ENCODE measurements at regions not wholly inside any gene's neighbourhood (a gene's known extent, or its start where the extent isn't known, plus 50 kb on each side); places are given as distances from the start of the nearest gene placed in this dataset.

GRCh38 chr2:7726989-7727388 lies 809.8 kb downstream of the RNF144A start:
- H3K4me1 Mint-ChIP-seq (ENCODE audit: low read depth): peaks cover 45% of the 10 kb centered on the region

DNA sequence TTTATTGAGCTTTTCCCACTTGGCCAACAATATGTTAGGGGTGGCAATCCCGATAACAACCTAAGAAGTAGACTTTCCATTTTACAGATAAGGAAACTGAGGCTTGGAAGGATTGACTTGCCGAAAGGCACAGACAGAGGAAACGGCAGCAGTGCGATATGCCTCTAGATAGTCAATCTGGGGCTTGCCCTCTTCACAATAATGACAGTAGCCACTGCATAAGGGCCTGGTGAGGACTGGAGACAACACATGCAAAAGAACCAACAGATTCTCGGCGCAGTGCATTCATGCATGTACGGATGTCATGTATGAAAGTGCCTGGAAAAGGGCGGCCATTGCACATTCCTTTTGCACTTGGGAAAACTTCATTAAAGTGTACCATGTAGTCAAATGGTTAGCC lies 811.2 kb downstream of the RNF144A start:
- Mint-ChIP-seq H3K27ac (peak overlapping the region; percentile 90), H3K9me3 (no peaks in the 10 kb centered on the region), H3K4me1 (ENCODE audit: low read depth) (peaks cover 52% of the 10 kb centered on the region), H3K36me3 (ENCODE audit: low read depth) (peaks cover 65% of the 10 kb centered on the region), H3K4me3 (peak overlapping the region; percentile 81), H3K27me3 (no peaks in the 10 kb centered on the region)
- ATAC-seq (no peak), DNase-seq (peak; percentile 29)
- intact Hi-C loops (cut with micrococcal nuclease): loop anchor here (5.0 to 10.0 kb wide), 3 partner anchors 56 to 956 kb away; partner anchors contain the start of gene ID2
- ChIA-PET CTCF (interaction anchor here (1.0 to 5.1 kb wide), 3 partner anchors 12 to 666 kb away, joined by 3 to 27 read pairs (median 3); no protein-coding TSS in a partner anchor), POLR2A (interaction anchor here (0.6 to 6.4 kb wide), 16 partner anchors 11 to 954 kb away, joined by 3 to 37 read pairs (median 3); partner anchors contain the start of gene ID2)
- TF ChIP-seq CTCF (IDR thresholded peaks at IDR 0.05): no peak

More at GRCh38 chr2:7726989-7727388, 809.8 kb downstream of the RNF144A start:
- POLR2A ChIA-PET: interaction anchor here (0.8 to 6.4 kb wide), 18 partner anchors 12 to 958 kb away, joined by 3 to 37 read pairs (median 7); partner anchors contain the start of gene ID2
- ATAC-seq (peak; percentile 13), DNase-seq (peak; percentile 30)
- TF ChIP-seq CTCF (IDR thresholded peaks at IDR 0.05): no peak
- H3K9me3 Mint-ChIP-seq: no peaks in the 10 kb centered on the region
- H3K27ac Mint-ChIP-seq: peak overlapping the region; percentile 90
- CTCF ChIA-PET: interaction anchor here (3.6 to 5.1 kb wide), 3 partner anchors 55 to 300 kb away, joined by 16 to 29 read pairs (median 27); no protein-coding TSS in a partner anchor
- peak overlapping the region; percentile 81 for H3K4me3 Mint-ChIP-seq
- intact Hi-C loops (cut with micrococcal nuclease): loop anchor here (5.0 to 10.0 kb wide), 3 partner anchors 55 to 958 kb away; partner anchors contain the start of gene ID2
- peaks cover 56% of the 10 kb centered on the region for H3K36me3 Mint-ChIP-seq (ENCODE audit: low read depth)
- no peaks in the 10 kb centered on the region for H3K27me3 Mint-ChIP-seq

- intact Hi-C loops (cut with micrococcal nuclease): no loop called here
- Mint-ChIP-seq H3K9me3 (no peaks in the 10 kb centered on the region), H3K27me3 (no peaks in the 10 kb centered on the region), H3K4me1 (ENCODE audit: low read depth) (peaks cover 45% of the 10 kb centered on the region), H3K36me3 (ENCODE audit: low read depth) (peaks cover 73% of the 10 kb centered on the region), H3K27ac (peak overlapping the region; percentile 90), H3K4me3 (peak overlapping the region; percentile 81)
- CTCF ChIA-PET: interaction anchor here (0.6 to 1.7 kb wide), 4 partner anchors 9 to 59 kb away, joined by 3 to 9 read pairs (median 4); no protein-coding TSS in a partner anchor
- no peak for TF ChIP-seq CTCF (IDR thresholded peaks at IDR 0.05)
- peak; percentile 67 for DNase-seq
- POLR2A ChIA-PET: interaction anchor here (0.8 to 6.4 kb wide), 12 partner anchors 9 to 954 kb away, joined by 3 to 28 read pairs (median 4); partner anchors contain the start of gene ID2
- peak; percentile 44 for ATAC-seq
Observed at GRCh38 chr2:7730449-7730848, 813.2 kb downstream of the RNF144A start.

- no peak for ATAC-seq
- peaks cover 71% of the 10 kb centered on the region for H3K36me3 Mint-ChIP-seq (ENCODE audit: low read depth)
Observed at GRCh38 chr2:7730990-7731389, 813.8 kb downstream of the RNF144A start.

More at GRCh38 chr2:7730990-7731389, 813.8 kb downstream of the RNF144A start:
- POLR2A ChIA-PET: interaction anchor here (0.8 to 6.4 kb wide), 14 partner anchors 9 to 954 kb away, joined by 3 to 28 read pairs (median 4); partner anchors contain the start of gene ID2
- Mint-ChIP-seq H3K4me3 (peak overlapping the region; percentile 81), H3K9me3 (no peaks in the 10 kb centered on the region), H3K27me3 (no peaks in the 10 kb centered on the region), H3K4me1 (ENCODE audit: low read depth) (peaks cover 43% of the 10 kb centered on the region), H3K27ac (peak overlapping the region; percentile 90)
- no peak for DNase-seq
- intact Hi-C loops (cut with micrococcal nuclease): no loop called here
- CTCF ChIA-PET: interaction anchor here (0.6 to 1.7 kb wide), 5 partner anchors 9 to 163 kb away, joined by 3 to 9 read pairs (median 4); no protein-coding TSS in a partner anchor
- no peak for TF ChIP-seq CTCF (IDR thresholded peaks at IDR 0.05)
